Calu3 (cell line): ENCODE measurements at regions not wholly inside any gene's neighbourhood (a gene's known extent, or its start where the extent isn't known, plus 50 kb on each side); places are given as distances from the start of the nearest gene placed in this dataset.

Experiments used
- BruUV-seq: library from RNA; stranded (reverse); fragments of 400-500 nt; replicated peaks from 2 replicates; lab custom pipeline; 2021; lab: Mats Ljungman, UMichigan
- CTCF ChIA-PET: fragments of 300-600 bp; sonication (Branson Sonifier 250); formaldehyde crosslinking; loops from one replicate; lab custom pipeline; 2022; ENCODE audit warnings: antibody characterized with exemption; lab: Charles Lee
- DNase-seq: peaks from one replicate; pipeline ENCODE4 v3.0.0; 2022
- H3K27ac Mint-ChIP-seq: one replicate; pipeline ENCODE4 v1.8.0; 2022; ENCODE audit warnings: mixed read lengths; ENCODE audit not compliant: unreplicated experiment
- H3K27me3 Mint-ChIP-seq: one replicate; pipeline ENCODE4 v1.8.0; 2022; ENCODE audit warnings: mixed read lengths; ENCODE audit not compliant: unreplicated experiment
- H3K36me3 Mint-ChIP-seq: one replicate; pipeline ENCODE4 v1.8.0; 2022; ENCODE audit warnings: mild to moderate bottlenecking, moderate library complexity, mixed read lengths; ENCODE audit not compliant: insufficient read depth, unreplicated experiment
- H3K4me1 Mint-ChIP-seq: one replicate; pipeline ENCODE4 v1.8.0; 2022; ENCODE audit warnings: mild to moderate bottlenecking, low read depth, mixed read lengths; ENCODE audit not compliant: unreplicated experiment
- H3K4me3 Mint-ChIP-seq: one replicate; pipeline ENCODE4 v1.8.0; 2022; ENCODE audit warnings: mild to moderate bottlenecking, low read depth, moderate library complexity, mixed read lengths; ENCODE audit not compliant: unreplicated experiment
- H3K9me3 Mint-ChIP-seq: one replicate; pipeline ENCODE4 v1.8.0; 2022; ENCODE audit warnings: low read depth, mixed read lengths; ENCODE audit not compliant: unreplicated experiment
- CTCF ChIP-seq: fragments of 200-600 bp; IDR thresholded peaks from one replicate; pipeline ENCODE4 v1.8.0; 2022; ENCODE audit warnings: antibody characterized with exemption; ENCODE audit not compliant: unreplicated experiment
- intact Hi-C: fragments of 100-400 bp; cut with micrococcal nuclease; formaldehyde crosslinking; loops from one replicate; pipeline ENCODE4 v1.10.0; 2022; ENCODE audit not compliant: unreplicated experiment

- no peaks in the 10 kb centered on the region for H3K36me3 Mint-ChIP-seq
- intact Hi-C loops, result no loop called here
- TF ChIP-seq CTCF, result no peak
These were observed 480.3 kb upstream of the NR3C2 start for GRCh38 chr4:148922497-148922896.

GRCh38 chr4:148914734-148915133 is 472.5 kb upstream of the NR3C2 start:
- TF ChIP-seq CTCF, result no peak
- intact Hi-C loops, result no loop called here
- Mint-ChIP-seq H3K9me3 (peaks cover 7% of the 10 kb centered on the region), H3K27me3 (no peaks in the 10 kb centered on the region), H3K27ac (no peak overlapping the region), H3K36me3 (no peaks in the 10 kb centered on the region), H3K4me1 (no peaks in the 10 kb centered on the region), H3K4me3 (no peak overlapping the region)
- BruUV-seq, result no TSS peak
- CTCF ChIA-PET, result no interaction called here
- no peak for DNase-seq

More at GRCh38 chr4:148922497-148922896, 480.3 kb upstream of the NR3C2 start:
- CTCF ChIA-PET, result interaction anchor here (0.5 kb wide), 1 partner anchor 476 kb away, joined by 3 read pairs; no protein-coding TSS in a partner anchor
- DNase-seq, result no peak
- Mint-ChIP-seq H3K4me3 (no peak overlapping the region), H3K27me3 (no peaks in the 10 kb centered on the region), H3K27ac (no peak overlapping the region), H3K4me1 (no peaks in the 10 kb centered on the region), H3K9me3 (no peaks in the 10 kb centered on the region)
- BruUV-seq, result no TSS peak

GRCh38 chr4:148914301-148914700 is 472.1 kb upstream of the NR3C2 start:
- peaks cover 7% of the 10 kb centered on the region for H3K9me3 Mint-ChIP-seq
- no peak overlapping the region for H3K4me3 Mint-ChIP-seq
- no peak overlapping the region for H3K27ac Mint-ChIP-seq
- no peak for DNase-seq
- intact Hi-C loops, result no loop called here
- TF ChIP-seq CTCF, result no peak
- CTCF ChIA-PET, result no interaction called here
- H3K27me3 Mint-ChIP-seq, result no peaks in the 10 kb centered on the region
- no peaks in the 10 kb centered on the region for H3K4me1 Mint-ChIP-seq
- BruUV-seq, result no TSS peak
- no peaks in the 10 kb centered on the region for H3K36me3 Mint-ChIP-seq

- Mint-ChIP-seq H3K4me1 (no peaks in the 10 kb centered on the region), H3K9me3 (no peaks in the 10 kb centered on the region), H3K4me3 (no peak overlapping the region), H3K27ac (no peak overlapping the region), H3K27me3 (no peaks in the 10 kb centered on the region), H3K36me3 (no peaks in the 10 kb centered on the region)
- BruUV-seq, result no TSS peak
- no peak for TF ChIP-seq CTCF
- intact Hi-C loops, result no loop called here
- CTCF ChIA-PET, result no interaction called here
- DNase-seq, result no peak
These were observed 461.2 kb upstream of the NR3C2 start for GRCh38 chr4:148903388-148903787.
